ENCODE measurements at regions not wholly inside any gene's neighbourhood (a gene's known extent, or its start where the extent isn't known, plus 50 kb on each side); places are given as distances from the start of the nearest gene placed in this dataset.
"Not testable (repeated sequence)": the region's sequence is repeated elsewhere in the genome, so short reads cannot be mapped to it uniquely, and the experiment has no call there.

- no peak for TF ChIP-seq CTCF (IDR thresholded peaks at IDR 0.05; ENCODE audit: insufficient read depth, low read depth, low read length)
- no peak for DNase-seq (ENCODE audit: low read depth)
- H3K4me3 ChIP-seq (ENCODE audit: low read depth, low read length), result no peak overlapping the region
Measured at GRCh38 chr12:90675106-90675505, 279.9 kb downstream of the CCER1 start.

- no peak for DNase-seq (ENCODE audit: low read depth)
- TF ChIP-seq CTCF (IDR thresholded peaks at IDR 0.05; ENCODE audit: insufficient read depth, low read depth, low read length), result no peak
- H3K4me3 ChIP-seq (ENCODE audit: low read depth, low read length), result no peak overlapping the region
Measured at GRCh38 chr12:90672081-90672480, 282.9 kb downstream of the CCER1 start.

- H3K4me3 ChIP-seq (ENCODE audit: low read depth, low read length), result not testable (repeated sequence)
Measured at GRCh38 chr12:90663949-90664348, 291.0 kb downstream of the CCER1 start.

GRCh38 chr12:90659060-90659459, 295.9 kb downstream of the CCER1 start:
- no peak for DNase-seq (ENCODE audit: low read depth)
- H3K4me3 ChIP-seq (ENCODE audit: low read depth, low read length), result no peak overlapping the region
- TF ChIP-seq CTCF (IDR thresholded peaks at IDR 0.05; ENCODE audit: insufficient read depth, low read depth, low read length), result no peak

More at GRCh38 chr12:90663949-90664348, 291.0 kb downstream of the CCER1 start:
- DNase-seq (ENCODE audit: low read depth), result not testable (repeated sequence)

GRCh38 chr12:90653040-90653439, 301.9 kb downstream of the CCER1 start:
- no peak overlapping the region for H3K4me3 ChIP-seq (ENCODE audit: low read depth, low read length)
- DNase-seq (ENCODE audit: low read depth), result peak; percentile 9
- TF ChIP-seq CTCF (IDR thresholded peaks at IDR 0.05; ENCODE audit: insufficient read depth, low read depth, low read length), result no peak

- H3K4me3 ChIP-seq (ENCODE audit: low read depth, low read length), result no peak overlapping the region
- no peak for TF ChIP-seq CTCF (IDR thresholded peaks at IDR 0.05; ENCODE audit: insufficient read depth, low read depth, low read length)
- DNase-seq (ENCODE audit: low read depth), result no peak
Measured at GRCh38 chr12:90652280-90652679, 302.7 kb downstream of the CCER1 start.

- H3K4me3 ChIP-seq (ENCODE audit: low read depth, low read length), result no peak overlapping the region
- TF ChIP-seq CTCF (IDR thresholded peaks at IDR 0.05; ENCODE audit: insufficient read depth, low read depth, low read length), result no peak
- no peak for DNase-seq (ENCODE audit: low read depth)
Measured at GRCh38 chr12:90645181-90645580, 309.8 kb downstream of the CCER1 start.
